ENCODE measurements at regions not wholly inside any gene's neighbourhood (a gene's known extent, or its start where the extent isn't known, plus 50 kb on each side); places are given as distances from the start of the nearest gene placed in this dataset.

- TF ChIP-seq EZH2 (IDR thresholded peaks at IDR 0.05; ENCODE audit: low read length) (no peak), CTCF (optimal IDR thresholded peaks at IDR 0.05 in 1 of 3, IDR thresholded peaks at IDR 0.05 in 1 of 3, conservative IDR thresholded peaks at IDR 0.05 in 1 of 3; ENCODE audit: extremely low read depth in 1 of 3, insufficient read depth in 2 of 3, low read length in 3 of 3) (no peak)
Observed at GRCh38 chr1:118809586-118809985, 178.6 kb downstream of the TBX15 start.
